ENCODE measurements at regions not wholly inside any gene's neighbourhood (a gene's known extent, or its start where the extent isn't known, plus 50 kb on each side); places are given as distances from the start of the nearest gene placed in this dataset.
"Not testable (repeated sequence)": the region's sequence is repeated elsewhere in the genome, so short reads cannot be mapped to it uniquely, and the experiment has no call there.

DNA sequence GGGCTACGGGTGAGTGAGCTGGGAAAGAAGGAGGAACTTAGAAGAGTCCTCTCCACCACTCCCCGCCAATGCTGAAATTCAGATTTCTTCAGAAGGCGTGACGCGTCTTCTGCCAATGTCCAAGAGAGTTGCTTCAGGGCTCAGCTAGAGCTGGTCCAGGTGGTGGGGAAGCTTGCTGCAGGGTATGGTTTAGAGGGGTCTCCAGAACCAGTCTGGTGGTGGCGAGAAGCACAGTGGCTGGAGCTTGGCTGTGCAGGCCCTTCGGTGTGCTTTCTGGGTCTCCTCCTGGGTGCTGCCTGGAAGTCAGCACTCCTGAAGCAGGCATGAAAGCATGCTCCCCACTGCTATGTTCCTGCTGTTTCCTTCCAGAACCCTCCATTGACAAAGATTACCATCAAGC, 387.2 kb downstream of the PTPRU start:
- Histone ChIP-seq H3K27me3 (ENCODE audit: control insufficient read depth, insufficient read depth, low read length) (no peaks in the 10 kb centered on the region), H3K4me3 (ENCODE audit: low read length) (no peak overlapping the region), H3K4me1 (ENCODE audit: control insufficient read depth, insufficient read depth, low read length) (no peaks in the 10 kb centered on the region), H3K9ac (ENCODE audit: low read length) (no peak overlapping the region), H3K36me3 (ENCODE audit: control insufficient read depth, insufficient read depth, low read length) (no peaks in the 10 kb centered on the region), H3K27ac (ENCODE audit: low read depth, low read length) (no peak overlapping the region)

GRCh38 chr1:29621826-29622435, 385.6 kb downstream of the PTPRU start:
- H3K27ac ChIP-seq (ENCODE audit: low read depth, low read length), result no peak overlapping the region
- H3K4me3 ChIP-seq (ENCODE audit: low read length), result no peak overlapping the region
- H3K9ac ChIP-seq (ENCODE audit: low read length), result no peak overlapping the region
- H3K36me3 ChIP-seq (ENCODE audit: control insufficient read depth, insufficient read depth, low read length), result no peaks in the 10 kb centered on the region
- no peaks in the 10 kb centered on the region for H3K4me1 ChIP-seq (ENCODE audit: control insufficient read depth, insufficient read depth, low read length)
- H3K27me3 ChIP-seq (ENCODE audit: control insufficient read depth, insufficient read depth, low read length), result no peaks in the 10 kb centered on the region

DNA sequence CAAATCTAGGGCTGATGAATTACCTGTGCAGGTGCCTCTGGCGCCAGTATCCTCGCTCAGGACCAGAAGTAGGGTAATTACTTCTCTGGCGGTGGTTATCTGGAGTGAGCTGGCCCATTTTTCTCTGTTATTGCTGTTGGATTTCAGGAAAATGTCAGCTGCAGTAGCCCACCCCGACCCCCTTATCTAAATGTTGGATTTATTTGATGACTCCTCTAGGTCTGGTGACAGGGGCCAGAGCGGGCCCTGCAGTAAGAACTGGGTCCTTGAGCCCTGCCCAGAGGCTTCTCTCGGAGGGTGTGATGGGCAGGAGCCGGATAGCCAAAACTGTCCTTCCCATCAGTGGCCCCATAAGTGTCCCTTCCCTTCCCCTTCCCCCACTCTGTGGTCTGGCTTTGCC, 384.3 kb downstream of the PTPRU start:
- Histone ChIP-seq H3K36me3 (ENCODE audit: control insufficient read depth, insufficient read depth, low read length) (no peaks in the 10 kb centered on the region), H3K9ac (ENCODE audit: low read length) (no peak overlapping the region), H3K27me3 (ENCODE audit: control insufficient read depth, insufficient read depth, low read length) (no peaks in the 10 kb centered on the region), H3K27ac (ENCODE audit: low read depth, low read length) (no peak overlapping the region), H3K4me3 (ENCODE audit: low read length) (no peak overlapping the region), H3K4me1 (ENCODE audit: control insufficient read depth, insufficient read depth, low read length) (no peaks in the 10 kb centered on the region)

DNA sequence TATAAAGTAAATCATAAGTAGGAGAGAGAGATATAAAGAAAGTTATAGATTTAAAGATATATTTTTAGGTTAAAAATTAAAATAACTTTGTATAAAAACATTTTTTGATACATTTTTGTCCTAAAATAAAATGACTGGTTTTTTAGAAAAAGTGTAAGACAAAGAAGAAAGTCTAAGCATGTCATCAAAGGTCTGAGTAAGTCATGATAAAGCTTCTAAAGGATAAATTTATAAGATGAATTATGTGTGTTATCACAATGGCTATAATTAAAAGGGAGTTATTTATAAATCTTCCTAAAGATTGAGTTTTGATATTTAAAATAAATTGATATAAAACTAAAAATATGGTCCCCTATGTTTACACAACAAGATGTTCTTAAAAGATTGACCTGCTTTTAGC, 370.9 kb downstream of the PTPRU start:
- no peak overlapping the region for H3K9ac ChIP-seq (ENCODE audit: low read length)
- H3K36me3 ChIP-seq (ENCODE audit: control insufficient read depth, insufficient read depth, low read length), result no peaks in the 10 kb centered on the region
- no peak overlapping the region for H3K4me3 ChIP-seq (ENCODE audit: low read length)
- no peaks in the 10 kb centered on the region for H3K4me1 ChIP-seq (ENCODE audit: control insufficient read depth, insufficient read depth, low read length)
- H3K27ac ChIP-seq (ENCODE audit: low read depth, low read length), result no peak overlapping the region
- no peaks in the 10 kb centered on the region for H3K27me3 ChIP-seq (ENCODE audit: control insufficient read depth, insufficient read depth, low read length)

DNA sequence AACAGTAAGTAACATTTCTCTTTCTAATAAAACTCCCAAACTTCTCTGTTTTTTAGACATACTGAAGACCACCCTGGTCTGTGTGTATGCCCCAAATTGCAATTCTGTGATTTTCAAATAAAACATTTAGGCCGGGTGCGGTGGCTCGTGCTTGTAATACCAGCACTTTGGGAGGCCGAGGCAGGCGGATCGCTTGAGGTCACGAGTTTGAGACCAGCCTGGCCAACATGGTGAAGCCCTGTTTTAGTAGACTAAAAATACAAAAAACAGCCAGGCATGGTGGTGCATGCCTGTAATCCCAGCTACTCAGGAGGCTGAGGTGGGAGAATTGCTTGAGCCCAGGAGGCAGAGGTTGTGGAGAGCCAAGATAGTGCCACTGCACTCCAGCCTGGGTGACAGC, 368.5 kb downstream of the PTPRU start:
- not testable (repeated sequence) for H3K9ac ChIP-seq (ENCODE audit: low read length); H3K27me3 ChIP-seq (ENCODE audit: control insufficient read depth, insufficient read depth, low read length); H3K36me3 ChIP-seq (ENCODE audit: control insufficient read depth, insufficient read depth, low read length); H3K4me3 ChIP-seq (ENCODE audit: low read length); H3K27ac ChIP-seq (ENCODE audit: low read depth, low read length); H3K4me1 ChIP-seq (ENCODE audit: control insufficient read depth, insufficient read depth, low read length)

DNA sequence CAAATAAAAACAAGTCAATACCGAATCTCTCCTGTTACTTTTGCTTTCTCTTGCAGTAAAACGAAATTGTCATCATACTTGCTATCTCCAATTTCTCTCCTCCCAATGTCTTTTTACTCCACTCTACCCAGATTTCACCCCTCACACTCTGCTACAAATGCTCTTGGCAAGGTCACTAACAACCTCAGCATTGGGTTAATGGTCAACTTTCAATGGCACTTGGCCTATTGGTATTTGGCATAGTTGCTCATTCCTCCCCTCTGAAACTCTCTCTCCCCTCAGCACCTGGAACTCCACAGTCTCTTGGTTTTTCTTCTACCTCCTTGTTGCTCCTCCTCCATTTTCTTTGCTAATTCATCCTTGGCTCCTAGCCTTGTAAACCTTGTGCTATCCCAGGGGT, 367.3 kb downstream of the PTPRU start:
- Histone ChIP-seq H3K4me3 (ENCODE audit: low read length) (no peak overlapping the region), H3K27ac (ENCODE audit: low read depth, low read length) (no peak overlapping the region), H3K27me3 (ENCODE audit: control insufficient read depth, insufficient read depth, low read length) (no peaks in the 10 kb centered on the region), H3K4me1 (ENCODE audit: control insufficient read depth, insufficient read depth, low read length) (no peaks in the 10 kb centered on the region), H3K36me3 (ENCODE audit: control insufficient read depth, insufficient read depth, low read length) (no peaks in the 10 kb centered on the region), H3K9ac (ENCODE audit: low read length) (no peak overlapping the region)

DNA sequence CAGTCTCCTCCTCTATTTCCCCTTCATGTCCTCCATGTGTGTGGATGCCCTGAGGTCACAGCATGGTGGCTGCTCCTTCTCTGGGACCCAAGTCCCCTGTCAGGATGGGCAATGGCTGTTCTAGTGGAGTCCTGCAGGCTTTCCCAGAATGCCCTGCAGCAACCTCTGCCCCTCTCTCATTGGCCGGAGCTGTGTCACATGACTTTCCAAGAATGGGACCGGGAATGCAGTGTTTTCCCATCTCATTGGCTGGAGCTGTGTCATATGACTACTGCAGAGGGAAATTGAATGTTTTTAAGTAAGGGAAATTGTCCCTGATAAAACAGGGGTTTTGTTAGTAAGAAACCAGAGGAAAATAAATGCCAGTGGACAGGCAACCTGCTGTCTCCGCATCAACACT, 365.9 kb downstream of the PTPRU start:
- Histone ChIP-seq H3K27me3 (ENCODE audit: control insufficient read depth, insufficient read depth, low read length) (no peaks in the 10 kb centered on the region), H3K36me3 (ENCODE audit: control insufficient read depth, insufficient read depth, low read length) (no peaks in the 10 kb centered on the region), H3K4me1 (ENCODE audit: control insufficient read depth, insufficient read depth, low read length) (no peaks in the 10 kb centered on the region), H3K4me3 (ENCODE audit: low read length) (no peak overlapping the region), H3K27ac (ENCODE audit: low read depth, low read length) (no peak overlapping the region), H3K9ac (ENCODE audit: low read length) (no peak overlapping the region)

DNA sequence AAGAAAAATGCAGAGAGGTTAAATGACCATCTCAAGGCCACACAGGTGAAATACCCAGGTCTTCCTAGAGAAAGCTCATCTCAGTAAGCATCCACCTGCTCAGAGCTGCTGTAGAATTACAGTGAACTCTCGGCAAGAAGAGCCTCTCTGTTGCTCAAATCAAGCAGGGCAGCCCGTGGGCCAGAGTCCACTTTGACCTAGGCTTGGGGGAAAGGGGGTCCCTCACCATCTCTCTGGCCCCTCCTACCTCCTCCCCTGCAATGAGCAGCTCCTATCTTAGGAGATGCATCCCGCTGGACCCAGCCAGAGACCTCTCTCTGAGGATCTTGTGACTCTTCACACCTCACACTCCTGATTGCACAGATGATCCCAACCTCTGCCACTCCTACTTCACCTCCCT, 364.7 kb downstream of the PTPRU start:
- no peak overlapping the region for H3K9ac ChIP-seq (ENCODE audit: low read length)
- H3K27ac ChIP-seq (ENCODE audit: low read depth, low read length), result no peak overlapping the region
- no peaks in the 10 kb centered on the region for H3K27me3 ChIP-seq (ENCODE audit: control insufficient read depth, insufficient read depth, low read length)
- no peaks in the 10 kb centered on the region for H3K36me3 ChIP-seq (ENCODE audit: control insufficient read depth, insufficient read depth, low read length)
- no peaks in the 10 kb centered on the region for H3K4me1 ChIP-seq (ENCODE audit: control insufficient read depth, insufficient read depth, low read length)
- H3K4me3 ChIP-seq (ENCODE audit: low read length), result no peak overlapping the region

DNA sequence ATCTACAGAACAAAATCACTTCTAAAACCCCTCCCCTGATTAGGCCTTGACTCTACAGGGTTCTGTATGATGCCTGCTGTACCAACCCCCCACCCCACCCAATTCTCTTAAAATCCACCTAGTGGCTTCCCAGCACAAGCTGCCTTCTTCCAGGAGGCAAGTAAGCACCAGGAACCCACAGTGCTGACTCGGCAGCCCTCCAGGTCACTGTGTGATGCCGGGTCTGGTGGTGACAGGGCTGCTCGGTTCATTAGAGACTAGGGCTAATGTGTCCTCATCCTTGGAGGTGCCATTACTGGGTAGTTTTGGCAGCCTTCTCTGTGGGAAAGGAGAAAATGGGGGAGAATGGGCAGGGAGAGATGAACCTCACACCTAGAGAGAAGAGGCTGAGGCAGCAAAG, 363.5 kb downstream of the PTPRU start:
- no peaks in the 10 kb centered on the region for H3K4me1 ChIP-seq (ENCODE audit: control insufficient read depth, insufficient read depth, low read length)
- no peaks in the 10 kb centered on the region for H3K36me3 ChIP-seq (ENCODE audit: control insufficient read depth, insufficient read depth, low read length)
- H3K27me3 ChIP-seq (ENCODE audit: control insufficient read depth, insufficient read depth, low read length), result no peaks in the 10 kb centered on the region
- H3K9ac ChIP-seq (ENCODE audit: low read length), result no peak overlapping the region
- H3K27ac ChIP-seq (ENCODE audit: low read depth, low read length), result no peak overlapping the region
- no peak overlapping the region for H3K4me3 ChIP-seq (ENCODE audit: low read length)

DNA sequence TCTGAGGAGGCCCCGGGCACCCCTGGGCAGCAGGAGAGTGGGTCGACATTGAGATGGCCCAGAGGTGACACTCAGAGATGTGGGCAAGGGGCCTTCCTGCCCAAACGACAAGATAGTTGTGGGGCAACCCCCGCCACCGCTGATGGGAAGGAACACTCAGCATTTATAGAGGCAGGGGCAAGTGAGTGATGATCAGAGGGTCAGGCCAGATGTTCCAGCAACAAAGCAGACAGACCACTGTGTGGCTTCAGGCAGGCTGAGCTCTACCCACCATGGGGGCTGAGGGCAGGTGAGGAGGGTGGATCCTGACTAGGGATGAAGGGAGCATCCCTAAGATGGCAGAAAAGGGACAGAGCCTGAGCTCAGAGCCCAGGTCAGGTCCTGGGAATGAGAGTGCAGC, 362.7 kb downstream of the PTPRU start:
- Histone ChIP-seq H3K4me1 (ENCODE audit: control insufficient read depth, insufficient read depth, low read length) (no peaks in the 10 kb centered on the region), H3K4me3 (ENCODE audit: low read length) (no peak overlapping the region), H3K27ac (ENCODE audit: low read depth, low read length) (no peak overlapping the region), H3K27me3 (ENCODE audit: control insufficient read depth, insufficient read depth, low read length) (no peaks in the 10 kb centered on the region), H3K36me3 (ENCODE audit: control insufficient read depth, insufficient read depth, low read length) (no peaks in the 10 kb centered on the region), H3K9ac (ENCODE audit: low read length) (no peak overlapping the region)

GRCh38 chr1:29597861-29598260, 361.5 kb downstream of the PTPRU start:
- H3K4me3 ChIP-seq (ENCODE audit: low read length), result no peak overlapping the region
- H3K27ac ChIP-seq (ENCODE audit: low read depth, low read length), result no peak overlapping the region
- no peak overlapping the region for H3K9ac ChIP-seq (ENCODE audit: low read length)
- no peaks in the 10 kb centered on the region for H3K36me3 ChIP-seq (ENCODE audit: control insufficient read depth, insufficient read depth, low read length)
- H3K4me1 ChIP-seq (ENCODE audit: control insufficient read depth, insufficient read depth, low read length), result no peaks in the 10 kb centered on the region
- H3K27me3 ChIP-seq (ENCODE audit: control insufficient read depth, insufficient read depth, low read length), result no peaks in the 10 kb centered on the region

DNA sequence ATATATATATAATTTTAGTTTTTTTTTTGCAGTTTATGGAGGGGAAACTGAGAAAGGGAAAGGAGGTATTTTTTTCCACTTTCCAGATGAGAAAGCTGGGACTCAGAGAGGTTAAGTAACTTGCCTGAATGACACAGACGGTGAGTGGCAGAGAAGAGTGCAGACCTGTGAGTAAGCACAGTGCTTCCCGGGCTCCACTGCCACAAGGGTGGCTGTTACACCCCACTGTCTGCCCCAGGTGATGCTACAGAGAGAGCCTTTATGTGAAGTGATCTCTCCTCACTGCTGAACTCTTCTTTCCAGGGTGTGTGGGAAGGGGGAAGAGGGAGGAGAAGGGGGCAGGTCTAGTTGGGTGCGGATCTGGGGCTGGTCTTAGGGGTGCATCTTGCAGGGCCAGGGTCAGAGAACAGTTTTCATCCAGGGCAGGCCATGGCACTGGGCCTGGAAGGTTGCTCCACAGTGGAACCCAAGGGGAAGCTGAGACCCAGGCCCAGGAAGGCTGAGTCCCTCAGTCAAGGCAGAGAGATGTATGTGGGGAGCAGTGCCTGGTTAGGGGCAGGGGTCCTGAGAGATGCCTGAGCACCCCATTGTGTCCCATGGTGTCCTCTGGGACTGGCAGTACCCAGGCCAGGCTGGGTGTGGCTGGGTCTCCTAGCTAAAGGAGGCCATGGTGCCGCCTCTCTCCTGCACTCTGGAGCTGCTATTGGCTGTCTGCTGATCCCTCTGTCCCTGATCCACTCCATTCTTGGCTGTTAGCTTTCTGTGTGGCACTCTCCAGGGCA, 357.5 kb downstream of the PTPRU start:
- no peaks in the 10 kb centered on the region for H3K4me1 ChIP-seq (ENCODE audit: control insufficient read depth, insufficient read depth, low read length)
- H3K4me3 ChIP-seq (ENCODE audit: low read length), result no peak overlapping the region
- H3K9ac ChIP-seq (ENCODE audit: low read length), result no peak overlapping the region
- no peak overlapping the region for H3K27ac ChIP-seq (ENCODE audit: low read depth, low read length)
- no peaks in the 10 kb centered on the region for H3K36me3 ChIP-seq (ENCODE audit: control insufficient read depth, insufficient read depth, low read length)
- H3K27me3 ChIP-seq (ENCODE audit: control insufficient read depth, insufficient read depth, low read length), result no peaks in the 10 kb centered on the region

- Histone ChIP-seq H3K4me3 (ENCODE audit: low read length) (no peak overlapping the region), H3K27ac (ENCODE audit: low read depth, low read length) (no peak overlapping the region), H3K9ac (ENCODE audit: low read length) (no peak overlapping the region), H3K36me3 (ENCODE audit: control insufficient read depth, insufficient read depth, low read length) (no peaks in the 10 kb centered on the region), H3K27me3 (ENCODE audit: control insufficient read depth, insufficient read depth, low read length) (no peaks in the 10 kb centered on the region), H3K4me1 (ENCODE audit: control insufficient read depth, insufficient read depth, low read length) (no peaks in the 10 kb centered on the region)
Measured at GRCh38 chr1:29592731-29593130, 356.4 kb downstream of the PTPRU start.
